ENCODE measurements at regions not wholly inside any gene's neighbourhood (a gene's known extent, or its start where the extent isn't known, plus 50 kb on each side); places are given as distances from the start of the nearest gene placed in this dataset.

DNA sequence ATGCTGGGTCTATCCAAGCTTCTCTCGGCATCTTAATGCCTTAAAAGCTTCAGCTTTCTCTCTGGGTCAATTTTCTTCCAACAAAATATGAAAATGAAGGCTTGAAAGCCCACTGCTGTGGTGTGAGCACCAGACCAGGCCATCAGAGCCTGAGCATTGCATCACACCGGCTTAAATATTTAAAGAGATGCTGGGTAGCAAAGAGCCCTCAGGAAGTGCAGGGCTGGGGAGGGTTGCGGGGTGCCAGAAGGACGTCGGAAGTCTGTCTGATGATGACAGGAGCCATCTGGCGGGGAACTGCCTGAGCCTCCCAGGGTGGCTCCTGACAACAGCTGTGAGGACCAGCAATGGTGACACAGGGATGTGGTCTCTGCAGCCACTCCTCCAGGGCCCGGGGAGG lies 185.5 kb downstream of the OLFM1 start:
- no peak overlapping the region for H3K27ac ChIP-seq (ENCODE audit: control insufficient read depth, insufficient read depth, low read length)
- no peaks in the 10 kb centered on the region for H3K4me1 ChIP-seq (ENCODE audit: control insufficient read depth, extremely low read depth, insufficient read depth, low read length)
- H3K9ac ChIP-seq (ENCODE audit: control insufficient read depth, extremely low read depth, insufficient read depth, low read length) = no peak overlapping the region
- no peaks in the 10 kb centered on the region for H3K9me1 ChIP-seq (ENCODE audit: control insufficient read depth, extremely low read depth, insufficient read depth, low read length)
- H3K79me2 ChIP-seq (ENCODE audit: control insufficient read depth, insufficient read depth, low read length) = no peaks in the 10 kb centered on the region
- TF ChIP-seq, protein P1, sequence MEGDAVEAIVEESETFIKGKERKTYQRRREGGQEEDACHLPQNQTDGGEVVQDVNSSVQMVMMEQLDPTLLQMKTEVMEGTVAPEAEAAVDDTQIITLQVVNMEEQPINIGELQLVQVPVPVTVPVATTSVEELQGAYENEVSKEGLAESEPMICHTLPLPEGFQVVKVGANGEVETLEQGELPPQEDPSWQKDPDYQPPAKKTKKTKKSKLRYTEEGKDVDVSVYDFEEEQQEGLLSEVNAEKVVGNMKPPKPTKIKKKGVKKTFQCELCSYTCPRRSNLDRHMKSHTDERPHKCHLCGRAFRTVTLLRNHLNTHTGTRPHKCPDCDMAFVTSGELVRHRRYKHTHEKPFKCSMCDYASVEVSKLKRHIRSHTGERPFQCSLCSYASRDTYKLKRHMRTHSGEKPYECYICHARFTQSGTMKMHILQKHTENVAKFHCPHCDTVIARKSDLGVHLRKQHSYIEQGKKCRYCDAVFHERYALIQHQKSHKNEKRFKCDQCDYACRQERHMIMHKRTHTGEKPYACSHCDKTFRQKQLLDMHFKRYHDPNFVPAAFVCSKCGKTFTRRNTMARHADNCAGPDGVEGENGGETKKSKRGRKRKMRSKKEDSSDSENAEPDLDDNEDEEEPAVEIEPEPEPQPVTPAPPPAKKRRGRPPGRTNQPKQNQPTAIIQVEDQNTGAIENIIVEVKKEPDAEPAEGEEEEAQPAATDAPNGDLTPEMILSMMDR (optimal IDR thresholded peaks at IDR 0.05 in 1 of 3, IDR thresholded peaks at IDR 0.05 in 1 of 3, conservative IDR thresholded peaks at IDR 0.05 in 1 of 3; ENCODE audit: extremely low read depth in 1 of 3, insufficient read depth in 2 of 3, low read length in 3 of 3) = no peak
- no peak for TF ChIP-seq EZH2 (IDR thresholded peaks at IDR 0.05; ENCODE audit: low read length)
- no peak overlapping the region for H2AFZ ChIP-seq (ENCODE audit: control insufficient read depth, low read length)
- peaks cover 4% of the 10 kb centered on the region for H3K9me3 ChIP-seq (ENCODE audit: control insufficient read depth, low read depth, low read length)
- no peak overlapping the region for H3K4me2 ChIP-seq (ENCODE audit: control insufficient read depth, extremely low read depth, insufficient read depth, low read depth, low read length)
- H4K20me1 ChIP-seq (ENCODE audit: control insufficient read depth, extremely low read depth, insufficient read depth, low read length) = no peaks in the 10 kb centered on the region
- no peaks in the 10 kb centered on the region for H3K36me3 ChIP-seq (ENCODE audit: control insufficient read depth in 2 of 2, extremely low read depth in 1 of 2, insufficient read depth in 2 of 2, low read length in 2 of 2)
- no peak overlapping the region for H3K4me3 ChIP-seq (ENCODE audit: control insufficient read depth in 2 of 3, extremely low read depth in 1 of 3, insufficient read depth in 2 of 3, low read depth in 1 of 3, low read length in 3 of 3)
- no peaks in the 10 kb centered on the region for H3K27me3 ChIP-seq (ENCODE audit: control insufficient read depth, extremely low read depth, insufficient read depth, low read length)
- dilution Hi-C loops (cut with MboI; ENCODE audit: extremely low pct_ligation_motif_present, low sequenced_read_pairs) = no loop called here
- FAIRE-seq = no peak
- no peak for DNase-seq (ENCODE audit: low read depth, low spot score)

DNA sequence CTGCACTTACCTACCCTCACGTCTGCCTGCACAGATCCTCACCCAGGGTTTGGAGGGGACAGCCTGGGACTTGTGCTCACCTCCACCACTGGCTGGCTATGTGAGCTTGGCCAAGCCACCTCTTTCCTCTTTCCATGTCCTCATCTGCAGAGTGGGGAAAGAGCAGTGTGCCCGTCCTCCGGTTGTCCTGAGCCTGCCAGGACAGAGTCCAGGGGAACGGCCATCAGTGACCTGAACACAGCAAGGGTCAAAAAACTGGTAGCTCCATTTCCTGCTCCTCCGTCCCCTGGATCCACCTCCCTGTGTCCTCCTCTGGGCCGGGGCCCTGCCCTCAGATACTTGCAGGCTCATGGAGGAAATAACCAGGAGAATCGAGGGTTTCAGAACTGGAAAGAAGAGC lies 187.7 kb downstream of the OLFM1 start:
- FAIRE-seq = no peak
- dilution Hi-C loops (cut with MboI; ENCODE audit: extremely low pct_ligation_motif_present, low sequenced_read_pairs) = no loop called here
- no peak overlapping the region for H2AFZ ChIP-seq (ENCODE audit: control insufficient read depth, low read length)

More for the DNA sequence above, 187.7 kb downstream of the OLFM1 start:
- no peak for TF ChIP-seq EZH2 (IDR thresholded peaks at IDR 0.05; ENCODE audit: low read length)
- TF ChIP-seq, protein P1 (optimal IDR thresholded peaks at IDR 0.05 in 1 of 3, IDR thresholded peaks at IDR 0.05 in 1 of 3, conservative IDR thresholded peaks at IDR 0.05 in 1 of 3; ENCODE audit: extremely low read depth in 1 of 3, insufficient read depth in 2 of 3, low read length in 3 of 3) = no peak
- H3K27ac ChIP-seq (ENCODE audit: control insufficient read depth, insufficient read depth, low read length) = no peak overlapping the region
- no peaks in the 10 kb centered on the region for H3K79me2 ChIP-seq (ENCODE audit: control insufficient read depth, insufficient read depth, low read length)
- H3K4me1 ChIP-seq (ENCODE audit: control insufficient read depth, extremely low read depth, insufficient read depth, low read length) = no peaks in the 10 kb centered on the region
- H3K9me1 ChIP-seq (ENCODE audit: control insufficient read depth, extremely low read depth, insufficient read depth, low read length) = no peaks in the 10 kb centered on the region
- no peak for DNase-seq (ENCODE audit: low read depth, low spot score)
- H3K9me3 ChIP-seq (ENCODE audit: control insufficient read depth, low read depth, low read length) = no peaks in the 10 kb centered on the region
- no peak overlapping the region for H3K4me3 ChIP-seq (ENCODE audit: control insufficient read depth in 2 of 3, extremely low read depth in 1 of 3, insufficient read depth in 2 of 3, low read depth in 1 of 3, low read length in 3 of 3)
- no peak overlapping the region for H3K9ac ChIP-seq (ENCODE audit: control insufficient read depth, extremely low read depth, insufficient read depth, low read length)
- no peaks in the 10 kb centered on the region for H4K20me1 ChIP-seq (ENCODE audit: control insufficient read depth, extremely low read depth, insufficient read depth, low read length)
- no peaks in the 10 kb centered on the region for H3K36me3 ChIP-seq (ENCODE audit: control insufficient read depth in 2 of 2, extremely low read depth in 1 of 2, insufficient read depth in 2 of 2, low read length in 2 of 2)
- no peak overlapping the region for H3K4me2 ChIP-seq (ENCODE audit: control insufficient read depth, extremely low read depth, insufficient read depth, low read depth, low read length)
- no peaks in the 10 kb centered on the region for H3K27me3 ChIP-seq (ENCODE audit: control insufficient read depth, extremely low read depth, insufficient read depth, low read length)

Measured in keratinocyte (primary cell).